Right lobe of liver (tissue), 6 donors: ENCODE measurements at regions not wholly inside any gene's neighbourhood (a gene's known extent, or its start where the extent isn't known, plus 50 kb on each side); places are given as distances from the start of the nearest gene placed in this dataset.

Experiments
- ATAC-seq, 4 donors: fragments of 200-7000 bp; cut with Tn5 transposase; one replicate each; pipeline ENCODE4 v1.9.1; 2020; ENCODE audit warnings: mild to moderate bottlenecking in 4 of 4, moderate library complexity in 4 of 4
- DNase-seq, 3 donors: peaks; one replicate each; pipeline ENCODE4 v3.0.0-alpha.2; 2020
- H3K27ac ChIP-seq, 3 donors: fragments of 200-600 bp; one replicate each; pipeline ENCODE4 v1.8.0; 2022
- H3K27me3 ChIP-seq, 2 donors: fragments of 200-600 bp; one replicate each; pipeline ENCODE4 v1.8.0; 2022
- H3K36me3 ChIP-seq, 4 donors: fragments of 200-600 bp; sonication (generic) in 1 of 4; one replicate each; pipeline versions ENCODE4 v1.5.1 to v1.8.0; 2017 to 2022; ENCODE audit warnings: control low read depth in 1 of 4
- H3K4me1 ChIP-seq, 4 donors: fragments of 200-600 bp; sonication (generic) in 1 of 4; one replicate each; pipeline versions ENCODE4 v1.5.1 to v1.8.0; 2017 to 2022; ENCODE audit warnings: control low read depth in 1 of 4
- H3K4me3 ChIP-seq, 3 donors: fragments of 200-600 bp; one replicate each; pipeline ENCODE4 v1.8.0; 2022
- H3K9me3 ChIP-seq, 4 donors: fragments of 200-600 bp; sonication (generic) in 1 of 4; one replicate each; pipeline versions ENCODE4 v1.5.1 to v1.8.0; 2017 to 2022; ENCODE audit warnings: control low read depth in 1 of 4
- POLR2A ChIP-seq: fragments of 450-650 bp; IDR thresholded peaks from one replicate; pipeline ENCODE4 v1.6.1; 2017; ENCODE audit warnings: antibody characterized with exemption, mild to moderate bottlenecking
- WGBS: methylation state at CpG from one replicate; pipeline ENCODE4 v1.1.6; 2018; ENCODE audit warnings: low coverage, low lambda C conversion rate; ENCODE audit not compliant: insufficient coverage; ENCODE audit errors: missing lambda C conversion rate; 5-methylcytosine and 5-hydroxymethylcytosine counted together
- intact Hi-C, 2 donors: fragments of 100-400 bp; cut with DNase I; formaldehyde crosslinking; loops; one replicate each; pipeline versions ENCODE4 v1.11.2 to v1.14.1; 2022
- TF ChIP-seq, protein P1 (sequence below), 4 donors: fragments of 200-600 bp in 3 of 4; fragments of 450-650 bp in 1 of 4; IDR thresholded peaks; one replicate each; pipeline versions ENCODE4 v1.5.1 to v1.8.0; 2016 to 2022; ENCODE audit warnings: antibody characterized with exemption in 4 of 4, mild to moderate bottlenecking in 2 of 4
- donor health status: DM: no; HTN: yes; CAD: no.
- donor health status: DM: no; HTN: no; CAD: no.
- donor health status: DM: no; HTN: no; CAD: no.
- donor health status: DM: no; HTN: yes; CAD: no.
- donor health status: DM: no; HTN: yes; CAD: no.

DNA sequence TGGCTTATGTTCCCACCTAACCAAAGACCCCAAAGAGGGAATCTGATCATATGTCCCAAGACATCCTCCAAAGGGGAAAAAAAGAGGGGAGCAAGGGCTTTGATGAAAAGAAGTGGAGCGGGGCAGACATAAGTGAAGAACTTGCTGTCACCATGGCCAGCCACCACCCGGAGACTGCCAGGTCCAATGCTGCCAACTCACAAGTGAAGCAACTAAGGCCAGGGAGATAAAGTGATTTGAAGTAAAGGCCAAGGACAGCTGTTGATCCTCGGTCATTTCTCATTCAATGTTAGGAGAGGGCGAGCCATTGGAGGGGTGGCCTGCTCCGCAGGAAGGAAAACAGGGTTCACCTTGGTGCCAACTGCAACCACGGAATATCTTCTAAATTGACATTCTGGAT is 72.6 kb upstream of the C3orf80 start:
- ATAC-seq = no peak
- 89% methylated on average over 4 of the region's 6 CpGs for WGBS
- no peak for TF ChIP-seq POLR2A
- TF ChIP-seq, protein P1, sequence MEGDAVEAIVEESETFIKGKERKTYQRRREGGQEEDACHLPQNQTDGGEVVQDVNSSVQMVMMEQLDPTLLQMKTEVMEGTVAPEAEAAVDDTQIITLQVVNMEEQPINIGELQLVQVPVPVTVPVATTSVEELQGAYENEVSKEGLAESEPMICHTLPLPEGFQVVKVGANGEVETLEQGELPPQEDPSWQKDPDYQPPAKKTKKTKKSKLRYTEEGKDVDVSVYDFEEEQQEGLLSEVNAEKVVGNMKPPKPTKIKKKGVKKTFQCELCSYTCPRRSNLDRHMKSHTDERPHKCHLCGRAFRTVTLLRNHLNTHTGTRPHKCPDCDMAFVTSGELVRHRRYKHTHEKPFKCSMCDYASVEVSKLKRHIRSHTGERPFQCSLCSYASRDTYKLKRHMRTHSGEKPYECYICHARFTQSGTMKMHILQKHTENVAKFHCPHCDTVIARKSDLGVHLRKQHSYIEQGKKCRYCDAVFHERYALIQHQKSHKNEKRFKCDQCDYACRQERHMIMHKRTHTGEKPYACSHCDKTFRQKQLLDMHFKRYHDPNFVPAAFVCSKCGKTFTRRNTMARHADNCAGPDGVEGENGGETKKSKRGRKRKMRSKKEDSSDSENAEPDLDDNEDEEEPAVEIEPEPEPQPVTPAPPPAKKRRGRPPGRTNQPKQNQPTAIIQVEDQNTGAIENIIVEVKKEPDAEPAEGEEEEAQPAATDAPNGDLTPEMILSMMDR (IDR thresholded peaks at IDR 0.05) = no peak
- Histone ChIP-seq H3K27me3 (no peaks in the 10 kb centered on the region), H3K27ac (no peak overlapping the region), H3K9me3 (no peaks in the 10 kb centered on the region), H3K36me3 (no peaks in the 10 kb centered on the region), H3K4me3 (no peak overlapping the region), H3K4me1 (no peaks in the 10 kb centered on the region)
- no peak for DNase-seq
- intact Hi-C loops = no loop called here

DNA sequence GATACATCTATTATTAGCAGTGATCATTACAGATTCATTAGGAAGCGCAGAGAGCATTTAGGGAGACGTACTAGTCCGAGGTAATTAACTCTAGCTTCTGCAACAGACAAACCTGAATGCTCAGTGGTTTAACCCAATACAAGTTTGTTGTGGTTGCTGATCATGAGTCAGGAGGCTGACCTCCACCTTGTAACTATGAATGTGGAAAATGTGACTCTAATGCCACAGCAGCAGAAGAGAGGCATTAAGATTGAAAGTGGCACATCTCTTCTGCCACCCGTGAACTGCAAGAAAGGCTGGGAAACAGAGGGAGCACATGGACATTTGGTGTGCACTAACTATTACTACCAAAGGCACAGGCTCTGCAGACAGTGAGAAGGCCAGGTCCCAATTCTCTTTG is 71.2 kb upstream of the C3orf80 start:
- H3K27ac ChIP-seq = no peak overlapping the region
- intact Hi-C loops = no loop called here
- DNase-seq (no peak), ATAC-seq (no peak)
- H3K4me3 ChIP-seq = no peak overlapping the region
- TF ChIP-seq, protein P1 (IDR thresholded peaks at IDR 0.05) = no peak
- TF ChIP-seq POLR2A = no peak
- H3K36me3 ChIP-seq = no peaks in the 10 kb centered on the region
- H3K27me3 ChIP-seq = no peaks in the 10 kb centered on the region
- WGBS = 86% methylated on average over 4 of the region's 4 CpGs
- H3K9me3 ChIP-seq = no peaks in the 10 kb centered on the region
- H3K4me1 ChIP-seq = no peaks in the 10 kb centered on the region

DNA sequence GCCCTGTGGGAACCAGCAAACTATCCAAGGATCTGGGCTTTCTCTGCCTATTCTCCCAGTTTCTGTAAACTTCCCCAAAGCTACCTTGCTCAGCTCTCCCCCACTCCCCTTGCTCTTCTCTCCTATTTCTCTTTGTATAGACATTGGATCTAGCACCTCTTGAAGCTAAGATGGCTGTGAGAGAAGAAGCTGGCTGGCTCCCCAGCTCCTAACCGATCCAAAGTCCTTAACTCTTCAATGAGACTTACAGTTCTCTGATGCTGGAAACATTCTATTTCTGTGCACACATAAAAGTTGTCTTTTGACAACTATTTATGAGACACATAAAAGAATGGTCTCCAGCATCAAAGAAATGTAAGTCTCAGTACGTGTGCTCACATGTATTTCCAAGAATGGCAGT is 70.6 kb upstream of the C3orf80 start:
- no peaks in the 10 kb centered on the region for H3K4me1 ChIP-seq
- no peaks in the 10 kb centered on the region for H3K27me3 ChIP-seq
- no peak overlapping the region for H3K27ac ChIP-seq
- WGBS = 77% methylated on average over 1 of the region's 2 CpGs
- DNase-seq (no peak), ATAC-seq (no peak)
- TF ChIP-seq, protein P1 (IDR thresholded peaks at IDR 0.05) = no peak
- no peak for TF ChIP-seq POLR2A
- H3K4me3 ChIP-seq = no peak overlapping the region
- H3K36me3 ChIP-seq = no peaks in the 10 kb centered on the region
- intact Hi-C loops = no loop called here
- no peaks in the 10 kb centered on the region for H3K9me3 ChIP-seq

DNA sequence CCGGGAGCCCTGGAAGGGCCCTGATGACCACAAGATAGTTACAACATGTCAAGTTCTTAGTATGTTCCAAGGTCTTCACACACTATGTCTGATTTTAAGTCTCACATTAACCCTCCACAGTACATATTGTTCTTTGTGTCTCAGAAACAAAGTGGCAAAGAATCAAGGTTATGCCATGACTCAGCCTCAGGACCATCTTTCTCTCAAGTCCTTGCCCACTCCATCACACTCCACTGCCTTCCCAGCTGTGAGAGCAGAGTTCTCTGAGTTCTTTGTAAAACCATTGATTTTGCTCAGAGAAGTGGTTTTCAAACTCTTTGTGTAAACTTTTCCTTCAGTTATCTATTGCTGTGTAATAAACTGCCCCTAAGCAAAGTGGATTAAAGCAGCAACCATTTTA is 67.9 kb upstream of the C3orf80 start:
- TF ChIP-seq, protein P1 (IDR thresholded peaks at IDR 0.05) = no peak
- TF ChIP-seq POLR2A = no peak
- ATAC-seq (no peak), DNase-seq (no peak)
- no CpG with 5 or more reads among the region's 1 CpG for WGBS
- no peaks in the 10 kb centered on the region for H3K27me3 ChIP-seq
- no peaks in the 10 kb centered on the region for H3K36me3 ChIP-seq
- no peaks in the 10 kb centered on the region for H3K4me1 ChIP-seq
- H3K27ac ChIP-seq = no peak overlapping the region
- intact Hi-C loops = no loop called here
- no peak overlapping the region for H3K4me3 ChIP-seq
- H3K9me3 ChIP-seq = no peaks in the 10 kb centered on the region

DNA sequence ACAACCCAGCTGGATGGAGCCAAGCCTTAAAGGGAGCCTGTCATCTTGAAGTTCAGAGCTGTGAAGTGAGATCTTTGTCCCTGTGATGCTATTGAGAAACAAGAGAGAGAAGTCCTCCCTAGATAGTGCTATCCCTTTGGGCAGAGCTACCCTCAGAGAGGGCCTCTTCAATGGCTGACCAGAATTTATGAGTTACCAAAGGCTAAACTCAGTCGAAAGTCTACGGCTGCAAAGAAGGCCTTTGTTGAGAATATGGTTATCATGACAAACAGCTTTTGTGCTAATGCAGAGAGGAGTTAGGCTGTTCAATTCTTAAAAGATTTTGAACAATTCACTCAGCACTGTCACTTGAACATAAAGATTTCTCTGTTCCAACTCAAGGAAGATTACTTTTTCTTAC is 65.9 kb upstream of the C3orf80 start:
- ATAC-seq (no peak), DNase-seq (no peak)
- H3K27me3 ChIP-seq = no peaks in the 10 kb centered on the region
- H3K4me1 ChIP-seq = no peaks in the 10 kb centered on the region
- no peaks in the 10 kb centered on the region for H3K9me3 ChIP-seq
- 100% methylated on average over 2 of the region's 2 CpGs for WGBS
- no peak overlapping the region for H3K27ac ChIP-seq
- intact Hi-C loops = no loop called here
- H3K36me3 ChIP-seq = no peaks in the 10 kb centered on the region
- no peak overlapping the region for H3K4me3 ChIP-seq
- TF ChIP-seq, protein P1 (IDR thresholded peaks at IDR 0.05) = no peak
- no peak for TF ChIP-seq POLR2A
